Neuronal stem cell (in vitro differentiated cells): ENCODE measurements at regions not wholly inside any gene's neighbourhood (a gene's known extent, or its start where the extent isn't known, plus 50 kb on each side); places are given as distances from the start of the nearest gene placed in this dataset.

Experiments
- DNase-seq: peaks from one replicate; pipeline ENCODE4 v3.0.0-alpha.2; 2013; ENCODE audit warnings: low spot score
- H2AFZ ChIP-seq: one replicate; pipeline ENCODE4 v1.6.1; 2013; ENCODE audit warnings: mild to moderate bottlenecking, low read length, inconsistent platforms
- H2AK5ac ChIP-seq: 2 replicates; pipeline ENCODE4 v1.6.1; 2013; ENCODE audit warnings: low read depth, mild to moderate bottlenecking, inconsistent platforms, low read length, moderate library complexity, mixed read lengths
- H2BK120ac ChIP-seq: 2 replicates; pipeline ENCODE4 v1.6.1; 2013; ENCODE audit warnings: low read depth, mild to moderate bottlenecking, inconsistent platforms, low read length, moderate library complexity, mixed read lengths
- H2BK12ac ChIP-seq: one replicate; pipeline ENCODE4 v1.6.1; 2013; ENCODE audit warnings: low read length, inconsistent platforms
- H2BK15ac ChIP-seq: 2 replicates; pipeline ENCODE4 v1.6.1; 2013; ENCODE audit warnings: mild to moderate bottlenecking, low read length, inconsistent platforms, mixed read lengths
- H2BK5ac ChIP-seq: one replicate; pipeline ENCODE4 v1.6.1; 2013; ENCODE audit warnings: inconsistent platforms, mild to moderate bottlenecking, low read length, moderate library complexity
- H3K14ac ChIP-seq: one replicate; pipeline ENCODE4 v1.6.1; 2013; ENCODE audit warnings: low read length, inconsistent platforms
- H3K18ac ChIP-seq: 2 replicates; pipeline ENCODE4 v1.6.1; 2013; ENCODE audit warnings: low read length, inconsistent platforms
- H3K23ac ChIP-seq: 2 replicates; pipeline ENCODE4 v1.6.1; 2013; ENCODE audit warnings: low read depth, mild to moderate bottlenecking, mixed read lengths, low read length, inconsistent platforms; ENCODE audit not compliant: poor library complexity
- H3K27ac ChIP-seq: replicated peaks from 3 replicates; pipeline ENCODE4 v1.5.1; 2013; ENCODE audit warnings: low read length, inconsistent platforms
- H3K27me3 ChIP-seq, 3 experiments: 2 replicates each; pipeline ENCODE4 v1.6.1; 2013; ENCODE audit warnings: low read length in 3 of 3, mild to moderate bottlenecking in 2 of 3, inconsistent platforms in 1 of 3, low read depth in 1 of 3, mixed read lengths in 1 of 3, moderate library complexity in 1 of 3; ENCODE audit not compliant: control insufficient read depth in 3 of 3, insufficient read depth in 3 of 3
- H3K36me3 ChIP-seq, 2 donors: replicated peaks in 1 of 2; 2 replicates each; pipeline ENCODE4 v1.6.1; 2013; ENCODE audit warnings: low read length in 2 of 2; ENCODE audit not compliant: control insufficient read depth in 2 of 2, insufficient read depth in 2 of 2
- H3K4ac ChIP-seq: 2 replicates; pipeline ENCODE4 v1.6.1; 2013; ENCODE audit warnings: inconsistent platforms, mild to moderate bottlenecking, low read length, moderate library complexity
- H3K4me1 ChIP-seq, 2 donors: 1 replicate in 1 of 2; 2 replicates in 1 of 2; pipeline ENCODE4 v1.6.1; 2013; ENCODE audit warnings: low read length in 2 of 2, low read depth in 1 of 2; ENCODE audit not compliant: control insufficient read depth in 2 of 2, insufficient read depth in 1 of 2
- H3K4me2 ChIP-seq: one replicate; pipeline ENCODE4 v1.6.1; 2013; ENCODE audit warnings: mild to moderate bottlenecking, low read length, inconsistent platforms; ENCODE audit not compliant: insufficient read depth, poor library complexity, severe bottlenecking
- H3K4me3 ChIP-seq, 2 donors: 2 replicates each; pipeline ENCODE4 v1.5.1; 2013; ENCODE audit warnings: low read length in 2 of 2, mild to moderate bottlenecking in 2 of 2, inconsistent platforms in 1 of 2, moderate library complexity in 1 of 2
- H3K79me1 ChIP-seq: one replicate; pipeline ENCODE4 v1.6.1; 2013; ENCODE audit warnings: low read depth, mild to moderate bottlenecking, inconsistent platforms, low read length, moderate library complexity
- H3K9ac ChIP-seq: one replicate; pipeline ENCODE4 v1.6.1; 2013; ENCODE audit warnings: mild to moderate bottlenecking, low read depth, low read length, inconsistent platforms; ENCODE audit not compliant: poor library complexity
- H3K9me3 ChIP-seq, 2 donors: replicated peaks in 1 of 2; 2 replicates each; pipeline versions ENCODE3 to v1.6.1; 2013; ENCODE audit warnings: low read length in 2 of 2, mild to moderate bottlenecking in 2 of 2, inconsistent platforms in 1 of 2, low read depth in 1 of 2, mixed read lengths in 1 of 2, moderate library complexity in 1 of 2; ENCODE audit not compliant: control insufficient read depth in 2 of 2, insufficient read depth in 1 of 2
- H4K8ac ChIP-seq: one replicate; pipeline ENCODE4 v1.6.1; 2013; ENCODE audit warnings: low read depth, mild to moderate bottlenecking, inconsistent platforms, low read length, moderate library complexity
- H4K91ac ChIP-seq: one replicate; pipeline ENCODE4 v1.6.1; 2013; ENCODE audit warnings: low read length, low read depth, mild to moderate bottlenecking, inconsistent platforms; ENCODE audit not compliant: poor library complexity
- WGBS, 2 donors: extraction: QIAGEN DNeasy Blood & Tissue Kit; methylation state at CpG; one replicate each; pipeline ENCODE4 v1.1.7; 2013; ENCODE audit warnings: missing lambda C conversion rate in 2 of 2, mixed read lengths in 1 of 2; ENCODE audit not compliant: insufficient read length in 2 of 2, insufficient replicate concordance in 1 of 2; ENCODE audit errors: extremely low coverage in 2 of 2; 5-methylcytosine and 5-hydroxymethylcytosine counted together

DNA sequence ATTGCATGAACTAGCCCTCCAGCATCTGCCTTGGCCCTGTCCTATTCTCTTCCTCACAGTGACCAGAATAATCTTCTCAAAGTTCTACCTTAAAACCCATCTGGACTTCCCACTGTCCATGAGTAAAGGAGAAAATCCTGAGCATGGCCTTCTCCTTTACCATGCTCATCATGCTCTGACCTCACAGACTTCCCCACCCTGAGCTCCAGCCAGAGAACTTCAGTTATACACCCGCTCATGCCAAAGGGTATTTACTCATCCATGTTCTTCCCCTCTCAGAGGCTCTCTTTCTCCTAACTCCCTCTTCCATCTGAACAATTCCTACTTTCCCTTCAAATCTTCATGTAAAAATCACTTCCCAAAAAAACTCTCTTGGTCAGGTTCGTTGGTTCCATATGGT is 188.4 kb downstream of the SETD4 start:
- no CpG with 5 or more reads among the region's 2 CpGs for WGBS, 2 donors
- Histone ChIP-seq H3K36me3 (no peaks in the 10 kb centered on the region), H3K79me1 (no peaks in the 10 kb centered on the region), H3K27ac (no peak overlapping the region), H3K4me2 (no peak overlapping the region), H3K23ac (no peak overlapping the region), H3K18ac (no peak overlapping the region), H3K14ac (no peak overlapping the region), H3K4me3 (no peak overlapping the region), H3K27me3 (no peaks in the 10 kb centered on the region), H4K8ac (no peak overlapping the region), H3K4ac (no peak overlapping the region), H2BK15ac (no peak overlapping the region), H3K4me1 (no peaks in the 10 kb centered on the region), H2BK12ac (no peak overlapping the region), H2AFZ (no peak overlapping the region), H3K9me3 (no peaks in the 10 kb centered on the region), H4K91ac (no peak overlapping the region), H2BK5ac (no peak overlapping the region), H2AK5ac (no peak overlapping the region), H2BK120ac (no peak overlapping the region), H3K9ac (no peak overlapping the region)
- no peak for DNase-seq

DNA sequence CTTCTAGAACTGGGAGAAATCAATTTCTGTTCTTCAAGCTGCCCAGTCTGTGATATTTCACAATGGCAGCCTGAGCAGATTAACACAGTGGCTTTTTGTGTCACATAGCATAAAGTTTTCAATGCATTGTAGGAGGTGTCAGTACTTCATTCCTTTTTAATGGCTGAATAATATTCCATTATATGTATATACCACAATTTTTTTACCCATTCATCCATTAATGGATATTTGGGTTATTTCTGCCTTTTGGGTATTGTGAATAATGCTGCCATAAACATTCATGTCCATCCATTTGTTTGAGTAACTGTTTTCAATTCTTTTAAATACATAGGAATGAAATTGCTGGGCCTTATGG is 191.5 kb downstream of the SETD4 start:
- DNase-seq: no peak
- Histone ChIP-seq H3K23ac (no peak overlapping the region), H3K36me3 (no peaks in the 10 kb centered on the region), H3K18ac (no peak overlapping the region), H2BK5ac (no peak overlapping the region), H2AFZ (no peak overlapping the region), H2BK12ac (no peak overlapping the region), H2BK15ac (no peak overlapping the region), H3K27me3 (no peaks in the 10 kb centered on the region), H3K79me1 (no peaks in the 10 kb centered on the region), H3K4me1 (no peaks in the 10 kb centered on the region), H3K4me2 (no peak overlapping the region), H3K9ac (no peak overlapping the region), H3K14ac (no peak overlapping the region), H2AK5ac (no peak overlapping the region), H4K8ac (no peak overlapping the region), H3K4ac (no peak overlapping the region), H2BK120ac (no peak overlapping the region), H3K27ac (no peak overlapping the region), H3K9me3 (no peaks in the 10 kb centered on the region), H4K91ac (no peak overlapping the region), H3K4me3 (no peak overlapping the region)

DNA sequence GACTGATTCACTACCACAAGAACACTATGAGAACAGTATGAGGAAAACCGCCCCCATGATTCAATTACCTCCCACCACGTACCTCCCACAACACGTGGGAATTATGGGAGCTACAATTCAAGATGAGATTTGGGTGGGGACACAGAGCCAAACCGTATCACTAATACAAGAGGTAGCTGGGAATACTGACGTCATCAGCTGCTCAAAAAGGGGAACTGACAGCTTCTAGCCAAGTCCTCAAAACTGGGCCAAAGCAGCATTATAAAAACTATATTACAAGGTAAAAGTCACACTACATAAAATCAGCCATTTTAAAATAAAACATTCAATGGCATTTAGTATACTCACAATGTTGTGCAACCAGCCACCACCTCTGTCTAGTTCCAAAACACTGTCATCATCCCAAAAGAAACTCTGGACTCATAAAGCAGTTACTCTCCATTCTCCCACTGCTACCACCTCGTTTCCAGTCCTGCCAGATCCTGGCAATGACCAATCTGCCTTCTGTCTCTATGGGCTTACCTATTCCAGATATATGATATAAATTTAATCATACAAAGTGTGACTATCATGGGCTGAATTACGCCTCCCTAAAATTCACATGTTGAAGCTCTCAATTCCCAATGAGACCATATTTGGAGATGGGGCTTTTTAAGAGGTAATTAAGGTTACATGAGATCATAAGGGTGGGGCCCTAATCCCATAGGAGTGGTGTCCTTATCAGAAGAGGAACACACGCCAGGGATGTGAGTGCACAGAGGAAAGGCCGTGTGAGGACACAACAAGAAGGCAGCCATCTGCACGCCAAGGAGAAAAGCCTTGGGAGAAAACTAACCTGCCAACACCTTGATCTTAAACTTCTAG is 192.1 kb downstream of the SETD4 start:
- no peaks in the 10 kb centered on the region for H3K9me3 ChIP-seq
- WGBS, 2 donors: no CpG with 5 or more reads among the region's 10 CpGs

DNA sequence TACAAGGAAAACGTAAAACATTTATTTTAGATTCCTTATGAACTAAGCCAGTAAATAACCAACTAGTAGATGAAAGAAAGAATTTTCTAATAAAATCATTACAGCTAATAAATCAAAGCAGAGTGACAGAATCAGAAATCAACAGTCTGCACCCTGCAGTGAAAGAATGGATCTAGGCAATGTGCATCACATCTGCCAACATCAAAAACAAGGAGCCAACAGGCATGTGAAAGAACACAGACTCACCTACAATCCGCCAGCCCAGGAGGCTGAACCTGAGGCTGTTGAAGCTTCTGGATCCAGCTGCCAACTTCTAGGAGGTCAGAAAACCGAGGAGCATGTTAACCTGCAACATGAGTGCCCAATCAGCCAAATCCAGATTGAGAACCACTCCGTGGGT is 196.3 kb downstream of the SETD4 start:
- H3K14ac ChIP-seq: no peak overlapping the region
- no peak overlapping the region for H3K23ac ChIP-seq
- H3K9ac ChIP-seq: no peak overlapping the region
- H3K4me1 ChIP-seq: no peaks in the 10 kb centered on the region
- no peak overlapping the region for H4K8ac ChIP-seq
- H3K18ac ChIP-seq: no peak overlapping the region
- no peak overlapping the region for H3K27ac ChIP-seq
- WGBS, 2 donors: no CpG with 5 or more reads among the region's 4 CpGs
- no peak for DNase-seq
- no peak overlapping the region for H3K4ac ChIP-seq
- H2BK15ac ChIP-seq: no peak overlapping the region
- H2AK5ac ChIP-seq: no peak overlapping the region
- H2BK120ac ChIP-seq: no peak overlapping the region
- H4K91ac ChIP-seq: no peak overlapping the region
- H3K27me3 ChIP-seq: no peaks in the 10 kb centered on the region
- no peak overlapping the region for H2BK5ac ChIP-seq
- no peaks in the 10 kb centered on the region for H3K36me3 ChIP-seq
- no peaks in the 10 kb centered on the region for H3K79me1 ChIP-seq
- H2AFZ ChIP-seq: no peak overlapping the region
- no peak overlapping the region for H3K4me2 ChIP-seq
- no peak overlapping the region for H2BK12ac ChIP-seq
- H3K4me3 ChIP-seq: no peak overlapping the region
- H3K9me3 ChIP-seq: no peaks in the 10 kb centered on the region

More for the DNA sequence above, 192.1 kb downstream of the SETD4 start:
- Histone ChIP-seq H3K14ac (no peak overlapping the region), H3K4ac (no peak overlapping the region), H3K79me1 (no peaks in the 10 kb centered on the region), H2BK5ac (no peak overlapping the region), H3K4me3 (no peak overlapping the region), H2AK5ac (no peak overlapping the region), H3K4me2 (no peak overlapping the region), H2BK12ac (no peak overlapping the region), H2AFZ (no peak overlapping the region), H3K18ac (no peak overlapping the region), H4K91ac (no peak overlapping the region), H3K27me3 (no peaks in the 10 kb centered on the region), H4K8ac (no peak overlapping the region), H3K4me1 (no peaks in the 10 kb centered on the region), H2BK120ac (no peak overlapping the region), H2BK15ac (no peak overlapping the region), H3K9ac (no peak overlapping the region), H3K23ac (no peak overlapping the region), H3K27ac (no peak overlapping the region), H3K36me3 (no peaks in the 10 kb centered on the region)
- DNase-seq: no peak
